ENCODE measurements at regions not wholly inside any gene's neighbourhood (a gene's known extent, or its start where the extent isn't known, plus 50 kb on each side); places are given as distances from the start of the nearest gene placed in this dataset.
A peak's percentile ranks its signal among the peaks of the same experiment; 100 is the strongest.

GRCh38 chr1:234725177-234726132 is 115.5 kb upstream of the IRF2BP2 start (continued):
- no peak for TF ChIP-seq FOXK2 (conservative IDR thresholded peaks at IDR 0.05 in 1 of 2, IDR thresholded peaks at IDR 0.05 in 1 of 2; ENCODE audit: low read depth in 2 of 2)
- TF ChIP-seq, protein P1, sequence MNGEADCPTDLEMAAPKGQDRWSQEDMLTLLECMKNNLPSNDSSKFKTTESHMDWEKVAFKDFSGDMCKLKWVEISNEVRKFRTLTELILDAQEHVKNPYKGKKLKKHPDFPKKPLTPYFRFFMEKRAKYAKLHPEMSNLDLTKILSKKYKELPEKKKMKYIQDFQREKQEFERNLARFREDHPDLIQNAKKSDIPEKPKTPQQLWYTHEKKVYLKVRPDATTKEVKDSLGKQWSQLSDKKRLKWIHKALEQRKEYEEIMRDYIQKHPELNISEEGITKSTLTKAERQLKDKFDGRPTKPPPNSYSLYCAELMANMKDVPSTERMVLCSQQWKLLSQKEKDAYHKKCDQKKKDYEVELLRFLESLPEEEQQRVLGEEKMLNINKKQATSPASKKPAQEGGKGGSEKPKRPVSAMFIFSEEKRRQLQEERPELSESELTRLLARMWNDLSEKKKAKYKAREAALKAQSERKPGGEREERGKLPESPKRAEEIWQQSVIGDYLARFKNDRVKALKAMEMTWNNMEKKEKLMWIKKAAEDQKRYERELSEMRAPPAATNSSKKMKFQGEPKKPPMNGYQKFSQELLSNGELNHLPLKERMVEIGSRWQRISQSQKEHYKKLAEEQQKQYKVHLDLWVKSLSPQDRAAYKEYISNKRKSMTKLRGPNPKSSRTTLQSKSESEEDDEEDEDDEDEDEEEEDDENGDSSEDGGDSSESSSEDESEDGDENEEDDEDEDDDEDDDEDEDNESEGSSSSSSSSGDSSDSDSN (IDR thresholded peaks at IDR 0.05; ENCODE audit: borderline replicate concordance in 1 of 2, low read depth in 2 of 2, low read length in 2 of 2) = peak; percentile 18 to 46; a peak in 1 of 4 replicates
- TF ChIP-seq SMAD4 (CRISPR knock-in tag; conservative IDR thresholded peaks at IDR 0.05) = peak; percentile 45
- TF ChIP-seq PTRF (tag; IDR thresholded peaks at IDR 0.05) = peak; percentile 62; the same call in 1 of the 2 replicates
- no peak for TF ChIP-seq ZNF311 (CRISPR knock-in tag; IDR thresholded peaks at IDR 0.05)
- no peak for TF ChIP-seq MYBL2 (IDR thresholded peaks at IDR 0.05; ENCODE audit: low read depth)
- TF ChIP-seq MYBL2 (CRISPR knock-in tag; IDR thresholded peaks at IDR 0.05; ENCODE audit: borderline replicate concordance) = no peak
- no peak for TF ChIP-seq PHF20 (IDR thresholded peaks at IDR 0.05; ENCODE audit: partially characterized antibody)
- TF ChIP-seq CBFB (CRISPR knock-in tag; IDR thresholded peaks at IDR 0.05) = no peak
- no peak for TF ChIP-seq ZNF766 (CRISPR knock-in tag; conservative IDR thresholded peaks at IDR 0.05)
- no peak for TF ChIP-seq SLC30A9 (CRISPR knock-in tag; IDR thresholded peaks at IDR 0.05)
- no peak for TF ChIP-seq ARNT (IDR thresholded peaks at IDR 0.05)
- TF ChIP-seq CUX1 (CRISPR knock-in tag; IDR thresholded peaks at IDR 0.05) = peak; percentile 90; the same call in 1 of the 2 replicates
- TF ChIP-seq MAFG (tag; conservative IDR thresholded peaks at IDR 0.05) = 0 out of 2 replicates have a peak, but pooled peaks have one; percentile 30
- no peak for TF ChIP-seq TGIF2 (CRISPR knock-in tag; IDR thresholded peaks at IDR 0.05)
- TF ChIP-seq, protein P2, sequence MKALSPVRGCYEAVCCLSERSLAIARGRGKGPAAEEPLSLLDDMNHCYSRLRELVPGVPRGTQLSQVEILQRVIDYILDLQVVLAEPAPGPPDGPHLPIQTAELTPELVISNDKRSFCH (CRISPR knock-in tag; IDR thresholded peaks at IDR 0.05) = 0 out of 2 replicates have a peak, but pooled peaks have one; percentile 69
- TF ChIP-seq, protein P2 (tag; IDR thresholded peaks at IDR 0.05) = no peak; the same call in none of the 2 replicates
- TF ChIP-seq TCF15 (CRISPR knock-in tag; IDR thresholded peaks at IDR 0.05) = 0 out of 2 replicates have a peak, but pooled peaks have one; percentile 19

All from K562 (cell line).